SK-N-SH (cell line): ENCODE measurements at regions not wholly inside any gene's neighbourhood (a gene's known extent, or its start where the extent isn't known, plus 50 kb on each side); places are given as distances from the start of the nearest gene placed in this dataset.

ENCODE experiments used
- CTCF ChIA-PET: fragments of 300-600, 350-600 bp; formaldehyde crosslinking; extraction: SDS; loops from one replicate; lab custom pipeline; 2021; lab: Yijun Ruan, JAX
- POLR2A ChIA-PET: fragments of 350-600 bp; sonication (Branson Sonifier 250); formaldehyde crosslinking; extraction: SDS; loops from one replicate; lab custom pipeline; 2020; ENCODE audit warnings: antibody characterized with exemption, inconsistent platforms; lab: Yijun Ruan, JAX
- DNase-seq: peaks from one replicate; pipeline ENCODE4 v3.0.0; 2012
- H2AFZ ChIP-seq: fragments of 200-600 bp; sonication (generic); 2 replicates; pipeline ENCODE4 v1.8.1; 2016; ENCODE audit warnings: antibody characterized with exemption, mild to moderate bottlenecking, low read depth
- H3F3A ChIP-seq: fragments of 200-600 bp; sonication (generic); replicated peaks from 2 replicates; pipeline ENCODE3; 2016; ENCODE audit warnings: antibody characterized with exemption, mild to moderate bottlenecking; ENCODE audit not compliant: insufficient read depth
- H3K27ac ChIP-seq, 2 experiments: fragments of 200-500 bp in 1 of 2; fragments of 200-600 bp in 1 of 2; sonication (Bioruptor generic) in 1 of 2; sonication (generic), shearing (Covaris generic) in 1 of 2; 2 replicates each; pipeline versions ENCODE4 v1.5.1 to v1.6.1; 2014 to 2016; ENCODE audit warnings: low read depth in 2 of 2, inconsistent platforms in 1 of 2, low read length in 1 of 2, mild to moderate bottlenecking in 1 of 2, mixed read lengths in 1 of 2
- H3K27me3 ChIP-seq: fragments of 200-600 bp; sonication (generic), shearing (Covaris generic); 2 replicates; pipeline ENCODE4 v1.6.1; 2016; ENCODE audit warnings: mixed run types; ENCODE audit not compliant: insufficient read depth
- H3K36me3 ChIP-seq, 2 experiments: fragments of 200-500 bp in 1 of 2; fragments of 200-600 bp in 1 of 2; sonication (Bioruptor generic) in 1 of 2; sonication (generic) in 1 of 2; replicated peaks in 1 of 2; 2 replicates each; pipeline versions ENCODE3 to v1.5.1; 2014 to 2016; ENCODE audit warnings: low read length in 1 of 2, mild to moderate bottlenecking in 1 of 2; ENCODE audit not compliant: insufficient read depth in 2 of 2, control insufficient read depth in 1 of 2
- H3K4me1 ChIP-seq, 2 experiments: fragments of 200-500 bp in 1 of 2; fragments of 200-600 bp in 1 of 2; sonication (Bioruptor generic) in 1 of 2; sonication (generic), shearing (Covaris generic) in 1 of 2; 2 replicates each; pipeline versions ENCODE4 v1.5.1 to v1.6.1; 2014 to 2016; ENCODE audit warnings: low read depth in 1 of 2, low read length in 1 of 2, mixed run types in 1 of 2; ENCODE audit not compliant: insufficient read depth in 2 of 2, control insufficient read depth in 1 of 2
- H3K4me2 ChIP-seq: fragments of 200-600 bp; sonication (generic), shearing (Covaris generic); 2 replicates; pipeline ENCODE4 v1.6.1; 2017; ENCODE audit warnings: mixed run types
- H3K4me3 ChIP-seq, 2 experiments: fragments of 200-500 bp in 1 of 2; fragments of 200-600 bp in 1 of 2; sonication (Bioruptor generic) in 1 of 2; sonication (generic), shearing (Covaris generic) in 1 of 2; 2 replicates each; pipeline versions ENCODE4 v1.5.1 to v1.8.1; 2014 to 2016; ENCODE audit warnings: low read depth in 2 of 2, inconsistent platforms in 1 of 2, low read length in 1 of 2, mild to moderate bottlenecking in 1 of 2, mixed read lengths in 1 of 2, moderate library complexity in 1 of 2
- H3K79me2 ChIP-seq: fragments of 200-600 bp; sonication (generic); 2 replicates; pipeline ENCODE4 v1.8.1; 2017; ENCODE audit warnings: mild to moderate bottlenecking; ENCODE audit not compliant: insufficient read depth
- H3K9ac ChIP-seq: fragments of 200-600 bp; sonication (generic); 2 replicates; pipeline ENCODE4 v1.6.1; 2017; ENCODE audit warnings: mixed run types
- H3K9me2 ChIP-seq: fragments of 200-600 bp; sonication (generic); 2 replicates; pipeline ENCODE4 v1.6.1; 2017; ENCODE audit warnings: mixed run types
- H3K9me3 ChIP-seq: fragments of 200-600 bp; sonication (generic); 2 replicates; pipeline ENCODE4 v1.6.1; 2017; ENCODE audit warnings: mixed run types, mild to moderate bottlenecking, moderate library complexity
- H4K20me1 ChIP-seq: fragments of 200-600 bp; sonication (generic); 2 replicates; pipeline ENCODE4 v1.6.1; 2017; ENCODE audit warnings: mild to moderate bottlenecking, mixed run types; ENCODE audit not compliant: insufficient read depth
- CHD2 ChIP-seq: fragments of 150-350 bp; IDR thresholded peaks from 2 replicates; pipeline ENCODE4 v1.6.1; 2018; ENCODE audit warnings: low read length; ENCODE audit not compliant: partially characterized antibody
- EP300 ChIP-seq, 2 experiments: IDR thresholded peaks; 2 replicates each; pipeline versions ENCODE4 v1.4.0 to v1.6.1; 2012; ENCODE audit warnings: borderline replicate concordance in 1 of 2, low read depth in 1 of 2, low read length in 1 of 2
- EZH2phosphoT487 ChIP-seq: fragments of 200-600 bp; sonication (generic); IDR thresholded peaks from 2 replicates; pipeline ENCODE4 v1.6.1; 2017; ENCODE audit warnings: low read depth, mixed run types, mild to moderate bottlenecking, antibody characterized with exemption, moderate library complexity, borderline replicate concordance
- FOSL2 ChIP-seq: IDR thresholded peaks from 2 replicates; pipeline ENCODE4 v1.4.0; 2012; ENCODE audit warnings: low read depth, mild to moderate bottlenecking, moderate library complexity, borderline replicate concordance
- FOXM1 ChIP-seq: IDR thresholded peaks from 2 replicates; pipeline ENCODE4 v1.4.0; 2012; ENCODE audit warnings: low read depth, mild to moderate bottlenecking
- GATA2 ChIP-seq: sonication (generic); formaldehyde crosslinking; IDR thresholded peaks from 2 replicates; pipeline ENCODE4 v1.5.0; 2020; ENCODE audit warnings: mild to moderate bottlenecking, missing genetic modification reagents
- MAX ChIP-seq: IDR thresholded peaks from 2 replicates; pipeline ENCODE4 v1.4.0; 2012; ENCODE audit warnings: low read depth
- NRF1 ChIP-seq: IDR thresholded peaks from 2 replicates; pipeline ENCODE4 v1.6.1; 2012; ENCODE audit warnings: low read depth, mild to moderate bottlenecking, low read length
- PBX3 ChIP-seq: IDR thresholded peaks from 2 replicates; pipeline ENCODE4; 2012
- POLR2AphosphoS5 ChIP-seq: IDR thresholded peaks from 2 replicates; pipeline ENCODE4 v1.6.1; 2012; ENCODE audit warnings: low read depth, low read length
- RAD21 ChIP-seq: IDR thresholded peaks from 2 replicates; pipeline ENCODE4 v1.6.1; 2012; ENCODE audit warnings: mild to moderate bottlenecking, low read length
- REST ChIP-seq: IDR thresholded peaks from 2 replicates; pipeline ENCODE4 v1.6.1; 2012; ENCODE audit warnings: mild to moderate bottlenecking, low read depth, low read length, moderate library complexity
- TAF1 ChIP-seq: IDR thresholded peaks from 2 replicates; pipeline ENCODE4 v1.6.1; 2012; ENCODE audit warnings: low read depth, mild to moderate bottlenecking, low read length, moderate library complexity, borderline replicate concordance
- TCF12 ChIP-seq: IDR thresholded peaks from 2 replicates; pipeline ENCODE4 v1.4.0; 2012
- USF1 ChIP-seq: IDR thresholded peaks from 2 replicates; pipeline ENCODE4 v1.4.0; 2012; ENCODE audit warnings: low read depth, borderline replicate concordance
- USF2 ChIP-seq: fragments of 150-350 bp; IDR thresholded peaks from 2 replicates; pipeline ENCODE4 v1.6.1; 2017; ENCODE audit warnings: antibody characterized with exemption, low read length, low read depth, borderline replicate concordance
- WGBS: methylation state at CpG from one replicate; pipeline ENCODE4 v1.1.6; 2017; ENCODE audit warnings: low lambda C conversion rate; 5-methylcytosine and 5-hydroxymethylcytosine counted together

GRCh38 chr4:136412708-136413107 lies 1119.6 kb downstream of the PCDH18 start:
- CTCF ChIA-PET: no interaction called here
- no peaks in the 10 kb centered on the region for H3K4me1 ChIP-seq
- H3K4me3 ChIP-seq: no peak overlapping the region
- no peaks in the 10 kb centered on the region for H3F3A ChIP-seq
- no peaks in the 10 kb centered on the region for H3K9me2 ChIP-seq
- no peak for TF ChIP-seq FOXM1
- TF ChIP-seq TAF1: no peak
- TF ChIP-seq CHD2: no peak
- TF ChIP-seq NRF1: no peak
- TF ChIP-seq EZH2phosphoT487: no peak
- no peak for TF ChIP-seq MAX
- no peak for TF ChIP-seq PBX3
- no peak for TF ChIP-seq POLR2AphosphoS5
- TF ChIP-seq TCF12: no peak
- TF ChIP-seq RAD21: no peak
- no peak for TF ChIP-seq GATA2
- TF ChIP-seq USF2: no peak
- TF ChIP-seq EP300 (IDR thresholded peaks at IDR 0.05; ENCODE audit: borderline replicate concordance in 1 of 2, low read depth in 1 of 2, low read length in 1 of 2): no peak
- TF ChIP-seq USF1: no peak
- no peak for TF ChIP-seq FOSL2
- TF ChIP-seq REST: no peak
- H3K36me3 ChIP-seq: no peaks in the 10 kb centered on the region
- 70% methylated on average over 2 of the region's 2 CpGs for WGBS
- no peak overlapping the region for H3K4me2 ChIP-seq
- H4K20me1 ChIP-seq: no peaks in the 10 kb centered on the region
- H2AFZ ChIP-seq: no peak overlapping the region
- no peaks in the 10 kb centered on the region for H3K79me2 ChIP-seq
- no peak overlapping the region for H3K9ac ChIP-seq
- no peak for DNase-seq
- H3K9me3 ChIP-seq: no peaks in the 10 kb centered on the region
- POLR2A ChIA-PET: no interaction called here
- no peak overlapping the region for H3K27ac ChIP-seq
- H3K27me3 ChIP-seq: no peaks in the 10 kb centered on the region
